ENCODE measurements at regions not wholly inside any gene's neighbourhood (a gene's known extent, or its start where the extent isn't known, plus 50 kb on each side); places are given as distances from the start of the nearest gene placed in this dataset.

DNA sequence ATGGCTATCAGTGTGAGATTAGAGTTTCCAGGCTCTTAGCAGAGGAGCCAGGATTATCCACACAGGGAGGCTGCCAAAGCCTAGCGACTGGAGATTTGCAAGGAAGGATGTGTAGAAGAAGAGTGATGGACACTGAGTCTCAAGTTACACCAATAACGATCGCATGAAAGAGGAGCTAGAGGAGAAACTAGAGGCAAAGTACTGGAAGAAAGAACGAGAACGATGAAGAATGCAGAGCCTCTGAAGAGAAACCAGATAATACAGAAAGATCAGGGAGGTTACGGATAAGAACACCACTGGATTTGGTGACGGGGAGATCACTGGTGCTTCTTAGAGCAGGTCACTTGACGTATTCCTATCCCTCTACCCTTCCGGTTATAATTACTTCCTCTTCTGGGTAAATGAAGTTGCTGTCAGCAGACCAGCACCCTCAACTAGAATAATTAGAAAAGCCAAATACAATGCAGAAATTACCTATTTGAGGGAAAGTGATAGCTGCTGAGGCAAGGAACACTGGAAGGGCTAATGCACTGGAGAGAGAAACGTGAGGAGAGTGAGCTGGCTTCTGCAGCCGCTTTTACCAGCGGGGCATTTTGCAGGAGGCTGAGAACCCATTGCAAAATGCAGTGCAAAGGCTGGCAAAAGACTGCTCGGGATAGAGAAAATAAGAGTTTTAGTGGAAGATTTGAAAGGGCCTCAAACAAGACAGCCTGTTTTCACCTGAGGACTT is 93.1 kb upstream of the HIF1A start:
- peaks cover 0 to 8% (median 0%) of the 10 kb centered on the region in 4 donors for H3K4me1 ChIP-seq
- no peak for DNase-seq
- no peaks in the 10 kb centered on the region for H3K36me3 ChIP-seq
- peak overlapping the region in 1 of 4 donors; percentile 2 for H3K4me3 ChIP-seq
- no peak for TF ChIP-seq POLR2A (IDR thresholded peaks at IDR 0.05)
- TF ChIP-seq, protein P1, sequence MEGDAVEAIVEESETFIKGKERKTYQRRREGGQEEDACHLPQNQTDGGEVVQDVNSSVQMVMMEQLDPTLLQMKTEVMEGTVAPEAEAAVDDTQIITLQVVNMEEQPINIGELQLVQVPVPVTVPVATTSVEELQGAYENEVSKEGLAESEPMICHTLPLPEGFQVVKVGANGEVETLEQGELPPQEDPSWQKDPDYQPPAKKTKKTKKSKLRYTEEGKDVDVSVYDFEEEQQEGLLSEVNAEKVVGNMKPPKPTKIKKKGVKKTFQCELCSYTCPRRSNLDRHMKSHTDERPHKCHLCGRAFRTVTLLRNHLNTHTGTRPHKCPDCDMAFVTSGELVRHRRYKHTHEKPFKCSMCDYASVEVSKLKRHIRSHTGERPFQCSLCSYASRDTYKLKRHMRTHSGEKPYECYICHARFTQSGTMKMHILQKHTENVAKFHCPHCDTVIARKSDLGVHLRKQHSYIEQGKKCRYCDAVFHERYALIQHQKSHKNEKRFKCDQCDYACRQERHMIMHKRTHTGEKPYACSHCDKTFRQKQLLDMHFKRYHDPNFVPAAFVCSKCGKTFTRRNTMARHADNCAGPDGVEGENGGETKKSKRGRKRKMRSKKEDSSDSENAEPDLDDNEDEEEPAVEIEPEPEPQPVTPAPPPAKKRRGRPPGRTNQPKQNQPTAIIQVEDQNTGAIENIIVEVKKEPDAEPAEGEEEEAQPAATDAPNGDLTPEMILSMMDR (IDR thresholded peaks at IDR 0.05), result no peak
- no peaks in the 10 kb centered on the region for H3K27me3 ChIP-seq
- no peaks in the 10 kb centered on the region for H3K9me3 ChIP-seq
- H3K27ac ChIP-seq, result peak overlapping the region in 2 of 4 donors; percentile 5 to 10

DNA sequence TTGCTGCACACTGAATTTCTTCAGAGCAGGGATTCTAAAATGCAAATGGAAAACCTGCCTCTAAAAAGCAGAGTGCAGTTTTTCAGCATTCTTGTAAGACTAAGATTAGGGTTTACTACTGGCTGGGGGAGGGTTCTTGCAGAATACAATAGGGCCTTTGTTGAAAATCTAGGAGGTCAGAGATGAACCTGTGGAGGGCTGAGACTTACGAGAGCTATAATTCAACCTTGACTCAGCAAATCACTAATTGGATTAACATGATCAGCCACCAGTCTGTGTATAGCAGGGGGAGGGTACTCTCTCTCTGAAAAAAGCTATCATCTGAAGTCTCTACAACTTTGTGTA is 92.6 kb upstream of the HIF1A start:
- H3K27me3 ChIP-seq, result no peaks in the 10 kb centered on the region
- no peaks in the 10 kb centered on the region for H3K36me3 ChIP-seq
- H3K27ac ChIP-seq, result peak overlapping the region in 1 of 4 donors; percentile 10
- DNase-seq, result no peak
- peaks cover 0 to 8% (median 0%) of the 10 kb centered on the region in 4 donors for H3K4me1 ChIP-seq
- peak overlapping the region in 1 of 4 donors; percentile 2 for H3K4me3 ChIP-seq
- H3K9me3 ChIP-seq, result no peaks in the 10 kb centered on the region
- TF ChIP-seq, protein P1 (IDR thresholded peaks at IDR 0.05), result no peak
- no peak for TF ChIP-seq POLR2A (IDR thresholded peaks at IDR 0.05)

DNA sequence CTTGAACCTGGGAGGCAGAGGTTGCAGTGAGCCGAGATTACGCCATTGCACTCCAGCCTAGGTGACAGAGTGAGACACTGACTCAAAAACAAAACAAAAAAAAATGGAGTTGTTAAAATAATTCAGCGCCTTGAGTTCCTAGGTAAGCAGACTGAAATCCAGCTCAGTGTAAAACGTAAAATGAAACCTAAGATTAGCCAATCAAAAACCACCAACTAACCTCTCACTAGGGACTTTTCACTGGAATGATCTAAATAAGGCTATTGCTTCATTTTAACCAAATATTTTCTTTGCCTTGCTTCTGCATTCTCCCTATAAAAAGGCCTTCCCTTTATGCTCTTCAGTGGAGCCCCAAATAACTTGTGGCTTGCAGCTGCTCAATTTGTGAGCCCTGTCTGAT is 91.6 kb upstream of the HIF1A start:
- H3K27me3 ChIP-seq, result no peaks in the 10 kb centered on the region
- no peaks in the 10 kb centered on the region for H3K9me3 ChIP-seq
- peaks cover 0 to 8% (median 0%) of the 10 kb centered on the region in 4 donors for H3K4me1 ChIP-seq
- no peak for DNase-seq
- no peak overlapping the region for H3K4me3 ChIP-seq
- H3K36me3 ChIP-seq, result no peaks in the 10 kb centered on the region
- TF ChIP-seq, protein P1 (IDR thresholded peaks at IDR 0.05), result no peak
- TF ChIP-seq POLR2A (IDR thresholded peaks at IDR 0.05), result no peak
- H3K27ac ChIP-seq, result no peak overlapping the region

DNA sequence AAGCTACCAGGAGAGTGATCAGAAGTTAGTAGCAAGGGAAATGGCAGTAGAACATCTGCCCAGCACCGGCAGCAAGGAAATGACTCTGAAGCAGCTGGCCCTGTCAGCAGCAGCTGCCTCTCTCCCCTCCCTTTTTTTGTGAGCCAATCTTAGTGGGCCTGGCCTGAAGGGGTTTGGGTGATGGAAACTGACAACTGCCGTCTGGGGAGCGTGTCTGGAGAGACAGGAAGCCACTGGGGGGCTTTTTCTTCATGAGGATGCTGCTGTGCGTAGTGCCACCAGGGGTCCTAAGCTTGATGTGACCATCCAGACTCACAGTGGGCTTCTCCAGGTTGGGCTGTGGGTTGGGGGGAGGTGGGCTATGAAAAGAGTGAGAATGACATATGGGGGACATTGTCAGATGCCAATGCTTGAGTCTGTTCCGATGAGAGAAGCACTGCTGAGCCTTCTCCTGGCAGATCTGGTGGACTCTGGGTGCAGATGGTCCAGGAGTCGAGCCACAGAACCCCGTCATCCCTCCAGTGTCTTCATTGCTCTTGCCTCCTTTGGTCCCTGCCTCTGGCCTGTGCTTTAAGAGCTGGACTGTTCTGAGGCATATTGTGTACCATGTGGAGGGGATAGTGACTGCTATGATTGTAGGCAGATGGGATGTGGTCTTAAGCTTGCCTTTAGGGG is 87.6 kb upstream of the HIF1A start:
- no peak for TF ChIP-seq POLR2A (IDR thresholded peaks at IDR 0.05)
- TF ChIP-seq, protein P1 (IDR thresholded peaks at IDR 0.05), result no peak
- no peak for DNase-seq
- Histone ChIP-seq H3K4me1 (peaks cover 0 to 4% (median 0%) of the 10 kb centered on the region in 4 donors), H3K4me3 (no peak overlapping the region), H3K27me3 (no peaks in the 10 kb centered on the region), H3K36me3 (no peaks in the 10 kb centered on the region), H3K9me3 (no peaks in the 10 kb centered on the region), H3K27ac (peak overlapping the region in 1 of 4 donors; percentile 5)

DNA sequence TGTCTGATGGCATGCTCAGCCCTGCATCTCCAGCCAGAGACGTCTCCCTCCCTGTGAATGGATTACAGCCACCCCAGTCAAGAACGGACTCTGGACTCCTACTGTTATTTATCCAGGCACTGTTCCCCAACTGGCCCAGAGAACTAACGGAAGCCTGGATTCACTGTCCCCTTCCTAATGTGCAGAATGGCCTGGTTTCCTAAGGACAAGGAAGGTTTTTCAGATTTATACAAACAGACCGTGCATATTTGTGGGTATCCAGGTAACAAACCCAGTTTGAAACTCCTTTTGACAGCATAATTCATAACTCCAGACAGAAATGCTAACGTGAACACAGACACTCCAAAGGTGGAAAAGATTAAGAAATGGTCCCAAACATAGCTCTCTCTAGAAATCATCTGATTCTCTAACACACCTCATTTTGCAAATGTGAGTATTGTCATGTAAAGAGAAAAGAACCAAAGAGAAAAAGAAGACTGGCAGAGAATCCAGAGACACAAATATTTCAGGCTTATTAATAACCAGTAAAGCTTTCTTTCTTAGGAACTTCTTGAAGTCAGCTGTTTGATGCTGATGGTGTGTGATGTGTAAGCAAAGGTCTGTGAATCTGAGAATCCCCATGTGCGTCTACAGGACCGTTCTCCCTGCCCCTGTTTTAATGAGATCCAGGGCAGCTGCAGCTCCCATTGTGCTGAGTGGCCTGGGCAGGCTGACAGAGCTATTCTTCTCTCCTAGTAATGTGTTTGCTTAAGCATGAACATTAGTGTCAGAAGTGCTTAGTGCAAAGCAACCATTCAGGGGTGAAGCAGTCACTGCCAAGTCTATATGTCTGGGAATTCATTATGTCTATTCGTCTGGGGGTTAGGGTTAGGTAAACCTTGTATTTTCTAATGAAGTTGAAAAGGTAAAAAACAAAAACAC is 86.8 kb upstream of the HIF1A start:
- no peak for DNase-seq
- Histone ChIP-seq H3K27me3 (no peaks in the 10 kb centered on the region), H3K36me3 (no peaks in the 10 kb centered on the region), H3K27ac (peak overlapping the region in 1 of 4 donors; percentile 5), H3K4me3 (no peak overlapping the region), H3K4me1 (no peaks in the 10 kb centered on the region), H3K9me3 (no peaks in the 10 kb centered on the region)
- TF ChIP-seq, protein P1 (IDR thresholded peaks at IDR 0.05), result no peak
- no peak for TF ChIP-seq POLR2A (IDR thresholded peaks at IDR 0.05)

All from Peyer's patch (tissue), 4 donors.